Nephron progenitor cell (in vitro differentiated cells): ENCODE measurements at regions not wholly inside any gene's neighbourhood (a gene's known extent, or its start where the extent isn't known, plus 50 kb on each side); places are given as distances from the start of the nearest gene placed in this dataset.

ENCODE experiments used
- DNase-seq: peaks from one replicate; pipeline ENCODE4 v3.0.0; 2021
- H3K27ac Mint-ChIP-seq: 2 replicates; pipeline ENCODE4 v1.8.0; 2021; ENCODE audit warnings: mild to moderate bottlenecking, moderate library complexity, mixed read lengths
- H3K27me3 Mint-ChIP-seq: 2 replicates; pipeline ENCODE4 v1.8.0; 2021; ENCODE audit warnings: mild to moderate bottlenecking, low read depth, mixed read lengths; ENCODE audit not compliant: poor library complexity
- H3K36me3 Mint-ChIP-seq: 2 replicates; pipeline ENCODE4 v1.8.0; 2021; ENCODE audit warnings: low read depth, mixed read lengths
- H3K4me1 Mint-ChIP-seq: 2 replicates; pipeline ENCODE4 v1.8.0; 2021; ENCODE audit warnings: mixed read lengths
- H3K4me3 Mint-ChIP-seq: 2 replicates; pipeline ENCODE4 v1.8.0; 2021; ENCODE audit warnings: mild to moderate bottlenecking, moderate library complexity, mixed read lengths
- H3K9me3 Mint-ChIP-seq: 2 replicates; pipeline ENCODE4 v1.8.0; 2021; ENCODE audit warnings: mild to moderate bottlenecking, moderate library complexity, mixed read lengths
- TF ChIP-seq, protein P1 (sequence below): fragments of 200-600 bp; sonication (generic); IDR thresholded peaks from 2 replicates; pipeline ENCODE4 v1.5.0; 2021; ENCODE audit warnings: antibody characterized with exemption

DNA sequence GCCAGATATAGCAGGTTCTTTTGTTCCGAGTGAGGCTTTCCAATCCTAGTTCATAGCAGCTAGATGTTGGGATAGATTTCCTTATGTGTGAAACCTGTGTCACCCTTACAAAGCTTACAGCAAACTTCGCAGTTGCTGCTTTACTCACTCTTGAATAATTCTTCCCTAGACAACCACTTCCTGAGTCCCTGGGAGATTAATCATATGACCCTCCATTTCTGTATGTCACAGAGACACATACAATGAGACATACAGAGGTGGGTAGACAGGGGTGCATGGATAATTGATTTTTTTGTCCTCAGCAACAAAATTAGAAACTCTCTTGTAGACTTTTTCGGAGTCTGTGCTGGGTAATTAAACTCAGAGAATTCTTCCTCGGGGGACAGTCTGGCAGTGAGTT, 163.2 kb downstream of the NSUN3 start:
- H3K36me3 Mint-ChIP-seq = no peaks in the 10 kb centered on the region
- peaks cover 22% of the 10 kb centered on the region for H3K4me1 Mint-ChIP-seq
- H3K9me3 Mint-ChIP-seq = no peaks in the 10 kb centered on the region
- no peak overlapping the region for H3K27ac Mint-ChIP-seq
- no peaks in the 10 kb centered on the region for H3K27me3 Mint-ChIP-seq
- H3K4me3 Mint-ChIP-seq = no peak overlapping the region
- TF ChIP-seq, protein P1, sequence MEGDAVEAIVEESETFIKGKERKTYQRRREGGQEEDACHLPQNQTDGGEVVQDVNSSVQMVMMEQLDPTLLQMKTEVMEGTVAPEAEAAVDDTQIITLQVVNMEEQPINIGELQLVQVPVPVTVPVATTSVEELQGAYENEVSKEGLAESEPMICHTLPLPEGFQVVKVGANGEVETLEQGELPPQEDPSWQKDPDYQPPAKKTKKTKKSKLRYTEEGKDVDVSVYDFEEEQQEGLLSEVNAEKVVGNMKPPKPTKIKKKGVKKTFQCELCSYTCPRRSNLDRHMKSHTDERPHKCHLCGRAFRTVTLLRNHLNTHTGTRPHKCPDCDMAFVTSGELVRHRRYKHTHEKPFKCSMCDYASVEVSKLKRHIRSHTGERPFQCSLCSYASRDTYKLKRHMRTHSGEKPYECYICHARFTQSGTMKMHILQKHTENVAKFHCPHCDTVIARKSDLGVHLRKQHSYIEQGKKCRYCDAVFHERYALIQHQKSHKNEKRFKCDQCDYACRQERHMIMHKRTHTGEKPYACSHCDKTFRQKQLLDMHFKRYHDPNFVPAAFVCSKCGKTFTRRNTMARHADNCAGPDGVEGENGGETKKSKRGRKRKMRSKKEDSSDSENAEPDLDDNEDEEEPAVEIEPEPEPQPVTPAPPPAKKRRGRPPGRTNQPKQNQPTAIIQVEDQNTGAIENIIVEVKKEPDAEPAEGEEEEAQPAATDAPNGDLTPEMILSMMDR = no peak
- no peak for DNase-seq

DNA sequence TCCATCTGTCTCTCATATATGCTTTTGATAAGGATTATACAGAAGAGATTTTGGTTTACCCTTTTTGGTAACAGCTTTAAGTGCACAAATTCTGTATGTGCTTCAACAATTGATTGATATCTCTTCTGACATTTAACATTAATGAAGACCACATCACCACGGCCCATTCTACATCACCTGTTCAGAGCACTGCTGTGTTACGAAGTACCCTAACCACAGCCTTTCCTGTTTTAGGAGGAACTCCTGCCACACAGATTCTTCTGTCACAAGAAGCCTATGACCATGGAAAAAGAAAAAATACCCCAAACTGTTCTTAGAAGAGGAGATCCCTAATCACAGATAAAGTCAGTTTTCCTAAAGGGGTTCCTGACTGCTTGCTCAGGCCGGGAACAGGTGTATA, 170.1 kb downstream of the NSUN3 start:
- H3K4me1 Mint-ChIP-seq = no peaks in the 10 kb centered on the region
- H3K4me3 Mint-ChIP-seq = no peak overlapping the region
- TF ChIP-seq, protein P1 = no peak
- H3K9me3 Mint-ChIP-seq = peaks cover 26% of the 10 kb centered on the region
- DNase-seq = no peak
- H3K36me3 Mint-ChIP-seq = no peaks in the 10 kb centered on the region
- no peaks in the 10 kb centered on the region for H3K27me3 Mint-ChIP-seq
- H3K27ac Mint-ChIP-seq = no peak overlapping the region

DNA sequence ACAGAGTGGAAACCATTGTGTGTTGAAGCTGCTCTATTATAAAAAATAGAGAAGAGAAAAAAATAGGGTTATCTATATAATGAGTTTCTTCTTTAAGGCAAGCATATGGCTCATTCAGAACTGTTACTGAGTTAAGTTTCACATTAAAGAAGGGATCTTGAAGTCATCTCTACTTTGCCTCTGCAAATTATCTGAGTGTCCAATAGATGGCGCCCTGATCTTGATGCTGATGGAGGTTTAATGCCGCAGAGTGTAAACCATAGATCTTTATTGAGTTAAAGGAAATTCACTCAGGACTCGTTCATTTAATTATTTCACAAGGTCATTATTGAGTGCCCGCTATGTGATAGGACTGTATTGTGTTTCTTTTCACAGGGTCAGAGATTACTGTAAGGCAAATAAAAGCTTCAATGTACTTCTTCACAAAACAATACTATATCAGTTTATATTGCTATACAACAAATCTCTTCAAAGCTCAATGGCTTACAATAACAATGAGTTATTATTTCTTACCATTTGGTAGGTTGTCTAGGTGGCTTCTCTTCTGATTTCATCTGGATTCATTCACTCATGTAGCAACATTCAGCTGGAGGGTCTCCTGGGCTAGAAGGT, 171.4 kb downstream of the NSUN3 start:
- no peaks in the 10 kb centered on the region for H3K36me3 Mint-ChIP-seq
- no peaks in the 10 kb centered on the region for H3K27me3 Mint-ChIP-seq
- H3K9me3 Mint-ChIP-seq = peaks cover 32% of the 10 kb centered on the region
- H3K4me1 Mint-ChIP-seq = no peaks in the 10 kb centered on the region
- H3K4me3 Mint-ChIP-seq = no peak overlapping the region
- TF ChIP-seq, protein P1 = peak; percentile 61
- DNase-seq = peak; percentile 22
- no peak overlapping the region for H3K27ac Mint-ChIP-seq

DNA sequence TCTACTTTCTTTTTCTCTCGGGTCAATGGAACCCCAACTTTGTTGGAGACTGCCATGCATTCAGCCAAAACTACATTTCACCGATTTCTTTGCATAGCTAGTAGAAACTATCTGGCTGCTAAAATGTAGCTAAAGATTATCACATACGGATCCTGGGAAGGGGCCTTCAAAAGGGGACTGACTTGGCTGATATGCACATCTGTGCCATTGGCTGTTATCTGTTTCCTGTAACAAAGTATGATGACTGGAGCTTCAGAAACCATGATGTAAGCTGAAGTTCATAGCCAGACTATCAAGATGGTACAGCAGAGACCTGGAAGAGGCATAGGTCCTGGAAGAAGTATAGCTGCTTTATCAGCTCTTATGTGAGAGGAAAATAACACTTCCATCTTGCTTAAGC, 179.1 kb downstream of the NSUN3 start:
- no peak overlapping the region for H3K27ac Mint-ChIP-seq
- peaks cover 13% of the 10 kb centered on the region for H3K4me1 Mint-ChIP-seq
- H3K36me3 Mint-ChIP-seq = no peaks in the 10 kb centered on the region
- H3K9me3 Mint-ChIP-seq = peaks cover 22% of the 10 kb centered on the region
- no peaks in the 10 kb centered on the region for H3K27me3 Mint-ChIP-seq
- TF ChIP-seq, protein P1 = no peak
- no peak overlapping the region for H3K4me3 Mint-ChIP-seq
- DNase-seq = no peak

DNA sequence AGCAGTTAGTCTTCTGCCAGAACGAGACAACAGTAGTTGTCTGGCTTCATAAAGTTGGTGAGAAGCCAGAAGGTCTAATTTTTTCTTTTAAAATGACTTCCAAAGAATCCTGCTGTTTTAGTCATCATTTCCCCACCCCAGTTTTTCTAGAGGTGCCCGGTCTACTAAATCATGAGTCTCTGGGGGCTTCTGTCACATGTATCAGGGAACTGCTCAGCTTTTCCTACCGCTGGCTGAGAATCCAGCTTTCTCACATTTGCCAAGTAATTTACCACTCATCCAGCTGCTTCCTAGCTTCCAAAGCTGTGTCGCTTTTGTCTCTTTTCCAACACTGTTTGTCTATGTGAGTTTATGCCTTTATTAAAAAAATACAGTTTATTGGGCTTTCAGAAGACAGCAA, 183.3 kb downstream of the NSUN3 start:
- no peak overlapping the region for H3K27ac Mint-ChIP-seq
- no peaks in the 10 kb centered on the region for H3K9me3 Mint-ChIP-seq

DNA sequence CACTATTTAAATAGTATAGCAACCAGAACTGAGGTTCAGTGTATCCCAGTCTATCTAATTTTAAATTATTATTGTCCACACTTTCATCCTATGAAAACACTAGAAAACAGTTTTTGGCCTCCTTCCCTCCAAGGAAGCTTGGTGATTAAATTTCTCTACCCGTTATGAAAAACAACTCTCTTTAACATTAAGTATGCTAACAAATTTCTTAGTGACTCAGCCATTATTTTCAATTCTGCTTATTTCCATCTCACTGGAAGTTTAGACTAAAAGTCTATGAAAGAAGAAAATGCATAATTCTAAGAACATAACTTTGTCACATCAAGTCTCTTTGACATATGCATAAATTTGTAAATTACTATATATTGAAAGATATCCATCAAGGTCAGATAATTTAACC, 185.2 kb downstream of the NSUN3 start:
- Mint-ChIP-seq H3K9me3 (no peaks in the 10 kb centered on the region), H3K4me3 (no peak overlapping the region), H3K4me1 (peaks cover 13% of the 10 kb centered on the region), H3K27ac (no peak overlapping the region), H3K36me3 (no peaks in the 10 kb centered on the region), H3K27me3 (peaks cover 6% of the 10 kb centered on the region)
- TF ChIP-seq, protein P1 = no peak
- no peak for DNase-seq

More for the DNA sequence above, 183.3 kb downstream of the NSUN3 start:
- peaks cover 6% of the 10 kb centered on the region for H3K27me3 Mint-ChIP-seq
- TF ChIP-seq, protein P1 = no peak
- H3K4me3 Mint-ChIP-seq = no peak overlapping the region
- peak; percentile 4 for DNase-seq
- H3K36me3 Mint-ChIP-seq = no peaks in the 10 kb centered on the region
- H3K4me1 Mint-ChIP-seq = peaks cover 13% of the 10 kb centered on the region
